Sigmoid colon (tissue), 6 donors: ENCODE measurements at regions not wholly inside any gene's neighbourhood (a gene's known extent, or its start where the extent isn't known, plus 50 kb on each side); places are given as distances from the start of the nearest gene placed in this dataset.

ENCODE experiments used
- DNase-seq: peaks from one replicate; pipeline ENCODE4 v3.0.0-alpha.2; 2019
- H3K27ac ChIP-seq, 4 donors: fragments of 200-600 bp; sonication (generic); one replicate each; pipeline ENCODE4 v1.5.1; 2016 to 2019; ENCODE audit warnings: mild to moderate bottlenecking in 1 of 4
- H3K27me3 ChIP-seq, 3 donors: fragments of 200-600 bp; sonication (generic); one replicate each; pipeline ENCODE4 v1.5.1; 2019; ENCODE audit warnings: mild to moderate bottlenecking in 1 of 3
- H3K36me3 ChIP-seq, 4 donors: fragments of 200-600 bp; sonication (generic); one replicate each; pipeline ENCODE4 v1.5.1; 2016 to 2019
- H3K4me1 ChIP-seq, 4 donors: fragments of 200-600 bp; sonication (generic); one replicate each; pipeline ENCODE4 v1.5.1; 2017 to 2019
- H3K4me3 ChIP-seq, 4 donors: fragments of 200-600 bp; sonication (generic); one replicate each; pipeline ENCODE4 v1.5.1; 2017 to 2019; ENCODE audit warnings: mild to moderate bottlenecking in 2 of 4, moderate library complexity in 1 of 4
- H3K9me3 ChIP-seq, 4 donors: fragments of 200-600 bp in 3 of 4; sonication (generic) in 3 of 4; one replicate each; pipeline versions ENCODE4 v1.5.1 to v1.6.1; 2013 to 2019
- EP300 ChIP-seq, 4 donors: sonication (generic); formaldehyde crosslinking; IDR thresholded peaks; one replicate each; pipeline ENCODE4 v1.6.1; 2017; ENCODE audit warnings: antibody characterized with exemption in 4 of 4
- POLR2A ChIP-seq, 2 donors: fragments of 450-650 bp; IDR thresholded peaks; one replicate each; pipeline ENCODE4 v1.6.1; 2016; ENCODE audit warnings: antibody characterized with exemption in 2 of 2, mild to moderate bottlenecking in 2 of 2, moderate library complexity in 2 of 2
- POLR2AphosphoS5 ChIP-seq, 4 donors: sonication (generic); formaldehyde crosslinking; IDR thresholded peaks; one replicate each; pipeline ENCODE4 v1.6.1; 2017; ENCODE audit warnings: antibody characterized with exemption in 4 of 4
- WGBS, 2 donors: extraction: QIAGEN DNeasy Blood & Tissue Kit; methylation state at CpG; one replicate each; pipeline ENCODE4 v1.1.7; 2013; 5-methylcytosine and 5-hydroxymethylcytosine counted together
- intact Hi-C: fragments of 100-400 bp; cut with DNase I; formaldehyde crosslinking; loops from one replicate; pipeline ENCODE4 v1.15.1; 2023
- TF ChIP-seq, protein P1 (sequence below), 4 experiments: fragments of 450-650 bp in 3 of 4; fragments of 200-600 bp in 1 of 4; IDR thresholded peaks; one replicate each; pipeline ENCODE4 v1.5.1; 2016 to 2019; ENCODE audit warnings: antibody characterized with exemption in 4 of 4, mild to moderate bottlenecking in 3 of 4, moderate library complexity in 2 of 4
- donor health status: healthy with polysubstance abuse.
- donor health status: healthy.

DNA sequence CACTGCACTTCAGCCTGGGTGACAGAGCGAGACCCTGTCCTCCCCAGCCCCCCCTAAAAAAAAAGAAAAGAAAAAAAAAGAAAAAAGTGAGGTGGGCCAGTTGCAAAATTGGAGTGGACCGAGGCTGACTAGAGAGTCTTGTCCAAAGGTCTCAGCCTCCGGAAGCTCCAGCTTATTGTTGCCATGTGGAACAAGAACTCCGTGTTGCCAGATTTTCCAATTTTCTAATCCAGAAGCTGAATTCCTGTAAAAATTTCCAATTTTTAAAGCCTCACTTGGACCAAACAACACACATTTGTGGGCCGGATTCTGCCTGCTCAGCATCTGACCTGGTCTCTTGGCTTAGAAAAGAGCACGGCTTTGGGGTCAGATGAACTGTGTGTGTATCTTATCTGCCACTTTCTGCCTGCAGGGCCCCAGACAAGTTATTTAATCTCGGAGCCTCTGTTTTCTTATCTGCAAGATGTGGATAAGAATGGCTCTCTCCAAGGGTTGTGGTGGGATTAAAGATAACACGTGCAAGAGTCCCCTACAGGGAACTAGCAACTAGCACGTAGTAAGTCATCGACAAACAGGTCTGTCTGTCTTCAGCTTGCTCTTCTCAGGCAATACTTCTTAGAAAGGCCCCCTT, 73.7 kb upstream of the TLE3 start:
- Histone ChIP-seq H3K27ac (no peak overlapping the region), H3K9me3 (no peaks in the 10 kb centered on the region), H3K27me3 (no peaks in the 10 kb centered on the region), H3K4me1 (peaks cover 0 to 8% (median 7%) of the 10 kb centered on the region in 4 donors), H3K36me3 (no peaks in the 10 kb centered on the region), H3K4me3 (no peak overlapping the region)
- no peak for DNase-seq
- intact Hi-C loops: no loop called here
- WGBS, 2 donors: 88 to 91% methylated on average over 10 of the region's 10 CpGs
- TF ChIP-seq POLR2AphosphoS5 (IDR thresholded peaks at IDR 0.05) (no peak), POLR2A (IDR thresholded peaks at IDR 0.05) (no peak)

DNA sequence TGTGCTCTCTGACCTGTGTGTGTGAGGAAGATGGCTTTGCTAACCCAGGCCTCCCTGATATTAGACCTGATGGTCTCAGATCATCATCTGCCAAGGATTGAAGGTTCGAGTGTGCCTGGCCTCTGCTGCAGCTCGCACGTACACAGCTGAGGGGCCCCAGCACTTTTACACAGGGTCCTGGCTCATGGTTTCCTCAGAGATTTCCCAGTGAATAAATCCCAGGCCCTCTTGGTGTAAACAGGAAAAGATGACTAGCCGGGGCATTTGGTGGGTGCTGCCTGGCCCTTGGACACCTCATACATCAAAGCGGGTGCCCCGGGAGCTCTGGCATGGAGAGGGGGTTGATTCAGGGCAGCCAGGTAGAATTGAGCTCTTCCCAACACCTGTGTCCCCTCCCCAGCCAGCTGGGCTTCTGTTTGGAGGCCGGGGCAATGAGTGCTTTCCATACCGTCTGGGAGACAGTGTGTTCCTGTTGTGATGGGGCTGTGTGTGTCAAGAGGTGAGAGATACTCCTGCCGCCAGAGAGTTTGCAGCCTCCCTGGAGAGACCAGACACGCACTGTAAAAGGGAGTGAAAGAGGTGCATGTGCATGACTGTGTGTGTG, 72.5 kb upstream of the TLE3 start:
- Histone ChIP-seq H3K4me1 (peaks cover 0 to 20% (median 19%) of the 10 kb centered on the region in 4 donors), H3K27ac (no peak overlapping the region), H3K27me3 (no peaks in the 10 kb centered on the region), H3K4me3 (no peak overlapping the region), H3K9me3 (no peaks in the 10 kb centered on the region), H3K36me3 (no peaks in the 10 kb centered on the region)
- DNase-seq: no peak
- TF ChIP-seq POLR2A (IDR thresholded peaks at IDR 0.05): no peak
- TF ChIP-seq EP300 (IDR thresholded peaks at IDR 0.05): no peak
- TF ChIP-seq, protein P1, sequence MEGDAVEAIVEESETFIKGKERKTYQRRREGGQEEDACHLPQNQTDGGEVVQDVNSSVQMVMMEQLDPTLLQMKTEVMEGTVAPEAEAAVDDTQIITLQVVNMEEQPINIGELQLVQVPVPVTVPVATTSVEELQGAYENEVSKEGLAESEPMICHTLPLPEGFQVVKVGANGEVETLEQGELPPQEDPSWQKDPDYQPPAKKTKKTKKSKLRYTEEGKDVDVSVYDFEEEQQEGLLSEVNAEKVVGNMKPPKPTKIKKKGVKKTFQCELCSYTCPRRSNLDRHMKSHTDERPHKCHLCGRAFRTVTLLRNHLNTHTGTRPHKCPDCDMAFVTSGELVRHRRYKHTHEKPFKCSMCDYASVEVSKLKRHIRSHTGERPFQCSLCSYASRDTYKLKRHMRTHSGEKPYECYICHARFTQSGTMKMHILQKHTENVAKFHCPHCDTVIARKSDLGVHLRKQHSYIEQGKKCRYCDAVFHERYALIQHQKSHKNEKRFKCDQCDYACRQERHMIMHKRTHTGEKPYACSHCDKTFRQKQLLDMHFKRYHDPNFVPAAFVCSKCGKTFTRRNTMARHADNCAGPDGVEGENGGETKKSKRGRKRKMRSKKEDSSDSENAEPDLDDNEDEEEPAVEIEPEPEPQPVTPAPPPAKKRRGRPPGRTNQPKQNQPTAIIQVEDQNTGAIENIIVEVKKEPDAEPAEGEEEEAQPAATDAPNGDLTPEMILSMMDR (IDR thresholded peaks at IDR 0.05): no peak
- no peak for TF ChIP-seq POLR2AphosphoS5 (IDR thresholded peaks at IDR 0.05)
- intact Hi-C loops: no loop called here
- WGBS, 2 donors: 90% methylated on average over 10 of the region's 10 CpGs

DNA sequence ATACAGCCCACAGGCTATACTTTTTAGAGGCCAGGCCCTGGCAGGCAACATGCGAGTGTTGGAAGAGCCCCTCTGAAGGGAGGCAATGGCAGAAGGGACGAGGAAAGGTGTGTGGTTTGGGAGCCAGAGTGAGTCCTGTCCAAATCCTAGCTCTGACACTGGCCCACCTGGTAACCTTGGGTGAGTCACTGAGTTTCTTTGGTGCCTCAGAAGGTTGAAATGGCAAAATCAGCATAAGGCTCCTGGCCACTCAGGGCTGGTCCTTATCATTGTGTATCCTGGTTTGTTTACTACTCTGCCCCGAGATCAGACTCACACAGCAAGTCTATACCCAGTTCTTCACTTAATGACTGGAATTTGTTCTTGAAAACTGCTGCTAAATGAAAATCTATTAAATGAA, 71.4 kb upstream of the TLE3 start:
- WGBS, 2 donors: 94% methylated on average over 3 of the region's 3 CpGs
- DNase-seq: no peak
- TF ChIP-seq POLR2A (IDR thresholded peaks at IDR 0.05): no peak
- TF ChIP-seq EP300 (IDR thresholded peaks at IDR 0.05): no peak
- TF ChIP-seq POLR2AphosphoS5 (IDR thresholded peaks at IDR 0.05): no peak
- TF ChIP-seq, protein P1 (IDR thresholded peaks at IDR 0.05): no peak

GRCh38 chr15:70167155-70167554, 69.4 kb upstream of the TLE3 start:
- intact Hi-C loops: no loop called here
- TF ChIP-seq POLR2AphosphoS5 (IDR thresholded peaks at IDR 0.05) (no peak), POLR2A (IDR thresholded peaks at IDR 0.05) (no peak), EP300 (IDR thresholded peaks at IDR 0.05) (no peak)
- TF ChIP-seq, protein P1 (IDR thresholded peaks at IDR 0.05): no peak
- Histone ChIP-seq H3K4me3 (no peak overlapping the region), H3K36me3 (no peaks in the 10 kb centered on the region), H3K4me1 (peaks cover 0 to 29% (median 27%) of the 10 kb centered on the region in 4 donors), H3K27me3 (no peaks in the 10 kb centered on the region), H3K9me3 (no peaks in the 10 kb centered on the region), H3K27ac (peak overlapping the region in 2 of 4 donors; percentile 71 to 82)
- WGBS, 2 donors: 63 to 66% methylated on average over 3 of the region's 3 CpGs
- no peak for DNase-seq

More for the DNA sequence above, 71.4 kb upstream of the TLE3 start:
- Histone ChIP-seq H3K27me3 (no peaks in the 10 kb centered on the region), H3K27ac (no peak overlapping the region), H3K4me1 (peaks cover 0 to 29% (median 27%) of the 10 kb centered on the region in 4 donors), H3K4me3 (no peak overlapping the region), H3K9me3 (no peaks in the 10 kb centered on the region), H3K36me3 (no peaks in the 10 kb centered on the region)
- intact Hi-C loops: no loop called here

DNA sequence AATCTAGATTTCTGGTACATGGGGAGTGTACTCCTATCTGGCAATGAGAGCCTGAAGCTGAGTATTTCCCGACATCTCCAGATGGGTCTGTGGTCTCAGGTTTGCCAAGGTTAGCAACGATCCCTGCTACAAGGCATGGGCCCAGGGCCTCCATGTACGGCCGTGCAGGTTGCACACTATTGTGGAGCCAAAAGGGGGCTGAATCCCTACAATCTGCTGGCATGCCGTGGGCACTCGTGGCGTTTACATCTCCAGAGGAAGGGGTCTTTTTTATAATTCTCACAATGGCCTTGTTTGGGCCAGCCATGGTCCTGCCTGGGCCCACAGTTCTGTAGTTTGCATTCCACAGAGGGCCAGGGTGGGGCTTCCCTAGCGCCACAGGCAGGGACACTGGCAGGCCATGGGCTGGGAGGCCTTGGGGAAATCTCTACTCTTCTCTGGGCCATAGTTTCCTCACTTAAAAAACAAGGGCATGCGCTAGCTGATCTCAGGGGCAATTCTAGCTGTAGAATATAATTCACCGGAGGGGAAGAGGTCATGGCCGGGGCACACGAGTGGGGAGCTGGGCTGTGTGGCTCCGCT, 68.9 kb upstream of the TLE3 start:
- no peaks in the 10 kb centered on the region for H3K9me3 ChIP-seq
- H3K36me3 ChIP-seq: no peaks in the 10 kb centered on the region
- peaks cover 0 to 31% (median 28%) of the 10 kb centered on the region in 4 donors for H3K4me1 ChIP-seq
- no peaks in the 10 kb centered on the region for H3K27me3 ChIP-seq
- H3K27ac ChIP-seq: peak overlapping the region; percentile 69 to 82 (median 72)
- intact Hi-C loops: no loop called here
- DNase-seq: peak; percentile 55
- TF ChIP-seq EP300 (IDR thresholded peaks at IDR 0.05) (no peak), POLR2A (IDR thresholded peaks at IDR 0.05) (no peak)
- TF ChIP-seq, protein P1 (IDR thresholded peaks at IDR 0.05): no peak
- 93 to 94% methylated on average over 13 of the region's 13 CpGs for WGBS, 2 donors
- no peak overlapping the region for H3K4me3 ChIP-seq
